ENCODE measurements at regions not wholly inside any gene's neighbourhood (a gene's known extent, or its start where the extent isn't known, plus 50 kb on each side); places are given as distances from the start of the nearest gene placed in this dataset.

DNA sequence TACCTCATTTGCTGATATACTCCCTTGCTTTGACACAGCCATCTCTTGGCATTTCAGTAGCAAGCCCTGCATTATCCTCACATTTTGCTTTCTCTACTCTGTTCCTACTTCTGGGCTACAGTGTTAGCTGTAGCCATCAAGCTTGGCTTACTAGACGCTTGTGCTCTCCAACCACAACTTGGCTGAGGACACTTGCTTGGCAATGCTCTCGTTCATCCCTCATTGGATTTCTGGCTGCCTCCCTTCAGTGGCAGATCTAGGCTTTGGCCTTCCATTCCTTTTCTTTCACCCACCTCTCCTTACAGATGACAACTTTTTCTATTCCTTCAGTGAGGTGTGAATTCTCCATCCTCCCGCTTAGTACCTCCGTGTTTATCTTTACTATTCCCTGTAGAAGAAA, 428.7 kb upstream of the LRRC7 start:
- DNase-seq (ENCODE audit: low read depth in 2 of 2) = no peak

GRCh38 chr1:69146303-69146702, 421.4 kb upstream of the LRRC7 start:
- DNase-seq (ENCODE audit: low read depth in 2 of 2) = no peak

DNA sequence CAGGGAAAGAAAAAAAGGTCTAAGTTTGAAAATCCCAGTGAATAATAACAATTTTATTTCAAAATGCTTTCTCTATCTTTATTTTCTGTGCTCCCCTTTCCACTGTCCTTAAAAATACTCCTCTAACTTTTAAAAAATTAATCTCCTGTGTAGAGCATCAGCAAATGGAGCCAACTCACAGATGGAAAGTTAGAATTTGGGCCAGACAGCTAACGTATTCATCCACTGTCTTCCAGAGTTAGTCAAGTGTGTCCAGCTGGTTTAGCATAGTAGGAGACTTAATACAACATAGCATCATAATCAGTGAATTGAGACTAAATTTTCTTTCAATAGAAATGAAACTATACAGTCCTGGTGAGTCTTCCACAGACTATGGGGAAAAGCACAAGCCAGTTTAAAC, 419.0 kb upstream of the LRRC7 start:
- DNase-seq (ENCODE audit: low read depth in 2 of 2) = no peak

DNA sequence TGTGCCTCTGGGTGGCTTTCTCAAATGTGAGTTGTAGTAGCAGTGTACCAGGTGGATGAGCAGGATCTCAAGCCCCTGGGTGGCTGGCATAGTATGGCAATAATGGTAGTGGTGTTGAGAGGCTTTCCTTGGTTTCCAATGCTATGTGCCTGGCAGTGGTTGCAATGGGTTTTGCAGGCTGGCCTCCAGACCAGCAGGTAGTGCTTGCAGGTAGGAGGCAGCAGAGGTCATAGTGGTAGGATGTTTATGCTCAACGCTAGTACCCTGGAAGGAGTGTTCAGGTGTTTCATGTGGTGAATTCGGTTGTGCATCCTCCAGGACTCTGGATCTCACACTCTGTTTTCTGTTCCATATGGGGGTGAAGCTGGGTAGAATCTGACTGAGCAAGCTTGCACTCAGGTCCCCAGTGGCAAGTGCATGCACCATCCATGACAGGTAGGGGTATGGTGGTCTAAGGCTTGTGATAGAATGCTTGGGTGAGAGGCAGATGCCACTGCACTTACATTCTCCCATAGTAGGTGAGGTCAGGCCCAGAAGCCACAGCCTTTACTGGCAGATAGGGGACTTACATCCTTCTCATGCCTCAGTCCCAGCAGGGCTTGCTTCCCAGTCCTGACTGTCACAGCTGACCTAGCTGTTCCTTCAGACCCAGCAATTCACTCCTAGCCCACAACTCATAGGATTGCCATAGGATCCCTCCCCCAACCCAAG, 410.5 kb upstream of the LRRC7 start:
- DNase-seq (ENCODE audit: low read depth in 2 of 2) = no peak

DNA sequence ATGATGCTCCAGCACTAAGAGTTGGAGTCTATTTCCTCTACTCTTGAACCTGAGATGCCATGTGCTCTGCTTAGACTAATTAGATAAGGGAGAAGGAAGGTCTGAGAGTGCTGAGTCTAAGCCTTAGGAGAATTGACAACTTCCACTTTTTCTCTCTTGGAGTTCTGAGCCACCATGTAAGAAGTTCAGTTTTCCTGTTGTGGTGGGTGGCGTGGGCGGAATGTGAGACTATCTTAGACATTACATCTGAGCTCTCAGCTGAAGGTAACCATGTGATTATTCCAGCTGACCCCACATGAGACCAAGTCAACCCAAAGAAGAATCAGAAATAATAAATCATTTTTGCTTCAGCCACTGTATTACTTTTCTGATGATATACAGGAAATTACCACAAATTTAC, 404.5 kb upstream of the LRRC7 start:
- DNase-seq (ENCODE audit: low read depth in 2 of 2) = no peak

- no peak for DNase-seq (ENCODE audit: low read depth in 2 of 2)
Measured at GRCh38 chr1:69163779-69164178, 403.9 kb upstream of the LRRC7 start.

GRCh38 chr1:69167876-69168275, 399.8 kb upstream of the LRRC7 start:
- DNase-seq (ENCODE audit: low read depth in 2 of 2) = no peak

DNA sequence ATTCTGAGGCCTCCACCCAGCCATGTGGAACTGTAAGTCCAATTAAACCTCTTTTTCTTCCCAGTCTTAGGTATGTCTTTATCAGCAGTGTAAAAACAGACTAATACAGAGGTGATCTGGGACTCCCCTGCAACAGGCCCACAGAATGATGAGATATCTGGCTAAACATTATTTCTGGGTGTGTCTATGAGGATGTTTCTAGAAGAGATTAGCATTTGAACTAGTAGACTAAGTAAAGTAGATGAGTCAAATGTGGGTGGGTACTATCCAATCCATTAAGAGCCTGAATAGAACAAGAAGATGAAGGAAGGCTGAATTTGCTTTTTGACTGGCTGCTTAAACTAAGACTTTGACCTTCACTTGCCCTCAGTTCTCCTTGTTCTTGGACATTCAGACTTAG, 396.5 kb upstream of the LRRC7 start:
- no peak for DNase-seq (ENCODE audit: low read depth in 2 of 2)

DNA sequence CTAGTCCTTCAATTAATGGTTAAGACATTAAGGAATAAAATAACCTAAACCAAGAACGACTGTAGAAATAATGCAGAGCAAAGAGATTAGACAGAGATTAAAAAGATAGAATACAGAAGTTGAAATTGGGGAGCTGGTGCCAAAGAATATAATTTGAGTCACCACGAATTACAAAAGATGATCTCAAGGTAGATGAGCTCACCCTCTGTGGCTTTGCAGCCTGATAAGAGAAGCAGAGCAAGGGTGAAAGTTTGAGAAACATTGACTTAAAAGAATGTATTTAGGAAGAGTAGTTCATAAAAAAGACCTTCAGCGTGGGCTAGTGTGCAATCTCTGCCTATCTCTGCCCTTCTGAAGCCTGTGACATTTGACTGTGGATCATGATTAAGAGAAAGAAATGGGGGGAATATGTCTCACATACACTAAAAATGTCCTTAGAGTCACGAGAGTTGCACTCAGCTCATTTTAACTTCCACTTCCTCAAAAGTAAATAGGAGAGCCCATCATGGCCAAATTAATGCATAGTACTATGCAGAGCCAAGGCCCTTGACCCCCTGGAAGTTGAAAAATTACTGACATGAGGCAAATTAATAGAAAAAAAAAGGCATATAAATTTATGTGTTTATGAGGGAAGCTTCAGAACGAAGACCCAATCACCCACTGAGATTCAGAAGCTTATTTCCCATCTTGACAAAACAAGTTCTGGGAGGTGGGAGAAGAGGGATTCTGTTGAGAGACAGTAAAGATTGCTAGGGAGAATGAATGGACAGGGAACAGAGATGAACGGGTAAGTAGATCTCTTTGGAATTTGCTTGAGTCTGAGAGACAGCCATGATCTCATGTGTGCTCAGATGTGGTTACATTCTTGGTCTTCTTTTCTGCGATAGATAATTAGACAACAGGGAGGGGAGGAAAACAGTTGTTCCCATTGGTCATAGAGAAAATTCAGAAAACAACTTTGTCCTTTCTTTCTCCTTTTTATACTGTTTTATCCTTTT, 395.4 kb upstream of the LRRC7 start:
- DNase-seq (ENCODE audit: low read depth in 2 of 2) = no peak

DNA sequence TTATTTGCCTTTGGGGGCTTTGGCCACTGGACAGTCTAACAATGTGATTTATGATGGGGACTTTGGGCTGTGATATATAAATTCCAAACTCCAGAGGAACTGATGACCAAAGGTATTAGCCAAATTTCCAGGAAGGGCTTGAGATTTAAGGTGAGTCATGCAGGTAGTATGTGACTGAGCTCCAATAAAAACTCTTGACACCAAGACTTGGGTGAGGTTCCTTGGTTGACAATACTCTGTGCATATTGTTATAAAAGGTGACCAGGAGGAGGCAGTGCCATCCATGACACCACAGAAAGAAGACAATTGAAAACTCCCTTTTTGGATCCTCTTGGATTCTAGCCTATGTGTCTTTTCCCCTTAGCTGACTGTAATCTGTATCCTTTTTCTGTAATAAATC, 392.7 kb upstream of the LRRC7 start:
- DNase-seq (ENCODE audit: low read depth in 2 of 2) = no peak

GRCh38 chr1:69180358-69180757, 387.4 kb upstream of the LRRC7 start:
- no peak for DNase-seq (ENCODE audit: low read depth in 2 of 2)

DNA sequence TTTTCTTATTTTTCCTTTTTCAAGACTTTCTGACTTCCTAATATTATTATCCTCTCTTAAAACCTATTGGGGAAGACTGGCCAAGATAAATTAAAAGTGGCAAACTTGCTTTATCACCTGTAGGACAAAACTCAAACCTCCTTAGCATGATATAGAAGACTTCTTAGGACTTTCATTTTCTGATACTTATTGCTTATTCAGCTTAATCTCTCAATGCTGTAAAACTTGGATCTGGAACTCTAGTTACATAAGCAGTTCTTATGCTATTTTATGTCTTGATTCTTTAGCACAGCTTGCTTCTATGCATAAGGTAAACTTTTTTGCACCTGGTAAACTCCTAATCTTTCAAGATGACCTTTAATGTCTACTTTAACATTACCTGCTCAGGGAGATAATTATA, 382.3 kb upstream of the LRRC7 start:
- no peak for DNase-seq (ENCODE audit: low read depth in 2 of 2)

GRCh38 chr1:69191335-69191734, 376.4 kb upstream of the LRRC7 start:
- DNase-seq (ENCODE audit: low read depth in 2 of 2) = no peak

GRCh38 chr1:69195136-69195535, 372.6 kb upstream of the LRRC7 start:
- DNase-seq (ENCODE audit: low read depth in 2 of 2) = no peak

GRCh38 chr1:69196071-69196470, 371.7 kb upstream of the LRRC7 start:
- DNase-seq (ENCODE audit: low read depth in 2 of 2) = no peak

GRCh38 chr1:69197816-69198215, 369.9 kb upstream of the LRRC7 start:
- no peak for DNase-seq (ENCODE audit: low read depth in 2 of 2)

- DNase-seq (ENCODE audit: low read depth in 2 of 2) = no peak
Measured at GRCh38 chr1:69201716-69202115, 366.0 kb upstream of the LRRC7 start.

- DNase-seq (ENCODE audit: low read depth in 2 of 2) = no peak
Measured at GRCh38 chr1:69203166-69203565, 364.6 kb upstream of the LRRC7 start.

GRCh38 chr1:69213644-69214043, 354.1 kb upstream of the LRRC7 start:
- no peak for DNase-seq (ENCODE audit: low read depth in 2 of 2)

- DNase-seq (ENCODE audit: low read depth in 2 of 2) = no peak
Measured at GRCh38 chr1:69215883-69216282, 351.8 kb upstream of the LRRC7 start.

GRCh38 chr1:69220672-69221071, 347.1 kb upstream of the LRRC7 start:
- DNase-seq (ENCODE audit: low read depth in 2 of 2) = no peak

DNA sequence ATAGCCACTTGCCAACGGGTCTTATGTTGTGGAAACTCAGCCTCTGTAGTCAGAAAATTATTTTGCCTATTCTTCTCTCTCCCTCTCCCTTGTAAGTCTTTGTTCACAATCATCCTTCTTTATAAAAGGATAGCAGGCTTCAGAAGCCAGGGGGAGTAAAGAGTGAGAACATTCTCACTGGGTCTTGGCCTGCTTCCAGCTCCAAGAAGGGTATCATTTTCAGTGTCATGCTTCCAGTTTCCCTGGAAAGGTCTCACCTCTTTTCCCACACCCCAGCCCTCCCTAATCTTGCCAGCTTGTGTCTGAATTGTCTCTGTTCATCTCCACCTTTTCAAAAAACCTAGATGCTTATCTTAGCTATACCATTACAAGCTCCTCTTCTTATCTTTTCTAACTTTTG, 346.2 kb upstream of the LRRC7 start:
- no peak for DNase-seq (ENCODE audit: low read depth in 2 of 2)

- no peak for DNase-seq (ENCODE audit: low read depth in 2 of 2)
Measured at GRCh38 chr1:69223156-69223555, 344.6 kb upstream of the LRRC7 start.

All from lung microvascular endothelial cell (primary cell).